ENCODE measurements at regions not wholly inside any gene's neighbourhood (a gene's known extent, or its start where the extent isn't known, plus 50 kb on each side); places are given as distances from the start of the nearest gene placed in this dataset.

DNA sequence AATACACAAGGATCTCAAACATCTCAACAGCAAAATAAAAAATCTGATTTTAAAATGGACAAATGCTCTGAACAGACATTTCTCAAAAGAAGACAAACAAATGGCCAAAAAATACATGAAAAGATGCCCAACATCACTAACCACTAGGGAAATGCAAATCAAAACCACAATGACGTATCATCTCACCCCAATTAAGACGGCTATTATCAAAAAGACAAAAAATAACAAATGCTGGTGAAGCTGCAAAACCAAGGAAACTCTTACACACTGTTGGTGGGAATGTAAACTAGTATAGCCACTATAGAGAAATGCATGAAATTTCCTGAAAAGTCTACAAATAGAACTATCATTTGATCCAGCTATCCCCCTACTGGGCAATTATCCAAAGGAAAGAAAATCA lies 145.0 kb downstream of the BTG1 start:
- TF ChIP-seq, protein P1, sequence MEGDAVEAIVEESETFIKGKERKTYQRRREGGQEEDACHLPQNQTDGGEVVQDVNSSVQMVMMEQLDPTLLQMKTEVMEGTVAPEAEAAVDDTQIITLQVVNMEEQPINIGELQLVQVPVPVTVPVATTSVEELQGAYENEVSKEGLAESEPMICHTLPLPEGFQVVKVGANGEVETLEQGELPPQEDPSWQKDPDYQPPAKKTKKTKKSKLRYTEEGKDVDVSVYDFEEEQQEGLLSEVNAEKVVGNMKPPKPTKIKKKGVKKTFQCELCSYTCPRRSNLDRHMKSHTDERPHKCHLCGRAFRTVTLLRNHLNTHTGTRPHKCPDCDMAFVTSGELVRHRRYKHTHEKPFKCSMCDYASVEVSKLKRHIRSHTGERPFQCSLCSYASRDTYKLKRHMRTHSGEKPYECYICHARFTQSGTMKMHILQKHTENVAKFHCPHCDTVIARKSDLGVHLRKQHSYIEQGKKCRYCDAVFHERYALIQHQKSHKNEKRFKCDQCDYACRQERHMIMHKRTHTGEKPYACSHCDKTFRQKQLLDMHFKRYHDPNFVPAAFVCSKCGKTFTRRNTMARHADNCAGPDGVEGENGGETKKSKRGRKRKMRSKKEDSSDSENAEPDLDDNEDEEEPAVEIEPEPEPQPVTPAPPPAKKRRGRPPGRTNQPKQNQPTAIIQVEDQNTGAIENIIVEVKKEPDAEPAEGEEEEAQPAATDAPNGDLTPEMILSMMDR (IDR thresholded peaks at IDR 0.05; ENCODE audit: poor library complexity): no peak
- TF ChIP-seq EZH2phosphoT487 (IDR thresholded peaks at IDR 0.05; ENCODE audit: low read depth, severe bottlenecking, unreplicated experiment) (no peak), EZH2 (IDR thresholded peaks at IDR 0.05; ENCODE audit: borderline replicate concordance) (no peak)

Measured in hepatocyte (in vitro differentiated cells).